SU-DHL-6 (cell line): ENCODE measurements at regions not wholly inside any gene's neighbourhood (a gene's known extent, or its start where the extent isn't known, plus 50 kb on each side); places are given as distances from the start of the nearest gene placed in this dataset.

ENCODE experiments used
- EZH2phosphoT487 ChIP-seq: fragments of 200-600 bp; sonication (generic), shearing (Covaris generic); conservative IDR thresholded peaks from 2 replicates; pipeline ENCODE4 v1.6.1; 2018; ENCODE audit warnings: mild to moderate bottlenecking, antibody characterized with exemption, low read length, moderate library complexity, mixed read lengths
- TF ChIP-seq, protein P1 (sequence below): fragments of 200-600 bp; sonication (generic); IDR thresholded peaks from one replicate; pipeline ENCODE4 v1.5.1; 2017; ENCODE audit warnings: antibody characterized with exemption, mild to moderate bottlenecking, low read length, moderate library complexity; ENCODE audit not compliant: insufficient read depth, poor library complexity, severe bottlenecking

GRCh38 chr1:234825498-234826165 lies 215.7 kb upstream of the IRF2BP2 start:
- TF ChIP-seq, protein P1, sequence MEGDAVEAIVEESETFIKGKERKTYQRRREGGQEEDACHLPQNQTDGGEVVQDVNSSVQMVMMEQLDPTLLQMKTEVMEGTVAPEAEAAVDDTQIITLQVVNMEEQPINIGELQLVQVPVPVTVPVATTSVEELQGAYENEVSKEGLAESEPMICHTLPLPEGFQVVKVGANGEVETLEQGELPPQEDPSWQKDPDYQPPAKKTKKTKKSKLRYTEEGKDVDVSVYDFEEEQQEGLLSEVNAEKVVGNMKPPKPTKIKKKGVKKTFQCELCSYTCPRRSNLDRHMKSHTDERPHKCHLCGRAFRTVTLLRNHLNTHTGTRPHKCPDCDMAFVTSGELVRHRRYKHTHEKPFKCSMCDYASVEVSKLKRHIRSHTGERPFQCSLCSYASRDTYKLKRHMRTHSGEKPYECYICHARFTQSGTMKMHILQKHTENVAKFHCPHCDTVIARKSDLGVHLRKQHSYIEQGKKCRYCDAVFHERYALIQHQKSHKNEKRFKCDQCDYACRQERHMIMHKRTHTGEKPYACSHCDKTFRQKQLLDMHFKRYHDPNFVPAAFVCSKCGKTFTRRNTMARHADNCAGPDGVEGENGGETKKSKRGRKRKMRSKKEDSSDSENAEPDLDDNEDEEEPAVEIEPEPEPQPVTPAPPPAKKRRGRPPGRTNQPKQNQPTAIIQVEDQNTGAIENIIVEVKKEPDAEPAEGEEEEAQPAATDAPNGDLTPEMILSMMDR = no peak
- no peak for TF ChIP-seq EZH2phosphoT487
